ENCODE measurements at regions not wholly inside any gene's neighbourhood (a gene's known extent, or its start where the extent isn't known, plus 50 kb on each side); places are given as distances from the start of the nearest gene placed in this dataset.

- no peaks in the 10 kb centered on the region for H3K9me1 ChIP-seq (replicated peaks; ENCODE audit: control insufficient read depth, extremely low read depth, insufficient read depth, low read length)
- BruUV-seq (replicated peaks) = no TSS peak
- no peak overlapping the region for H2AFZ ChIP-seq (ENCODE audit: low read depth, low read length)
These were observed 1155.5 kb upstream of the TENM4 start for GRCh38 chr11:80596291-80596810.

More at GRCh38 chr11:80596291-80596810, 1155.5 kb upstream of the TENM4 start:
- CTCF ChIA-PET = no interaction called here
- H3K36me3 ChIP-seq (ENCODE audit: control insufficient read depth in 2 of 2, extremely low read depth in 1 of 2, insufficient read depth in 2 of 2, low read length in 2 of 2) = no peaks in the 10 kb centered on the region
- dilution Hi-C loops (cut with MboI; ENCODE audit: extremely low pct_ligation_motif_present, low sequenced_read_pairs) (no loop called here), intact Hi-C loops (cut with micrococcal nuclease) (loop anchor here (10.0 kb wide), 2 partner anchors 128 to 162 kb away; no protein-coding TSS in a partner anchor)
- POLR2A ChIA-PET = no interaction called here
- H3K27ac ChIP-seq (ENCODE audit: insufficient read depth, low read depth, low read length) = no peak overlapping the region
- no peaks in the 10 kb centered on the region for H3K27me3 ChIP-seq (ENCODE audit: control insufficient read depth in 2 of 2, insufficient read depth in 2 of 2, low read length in 2 of 2)
- no peaks in the 10 kb centered on the region for H3K79me2 ChIP-seq (ENCODE audit: control insufficient read depth, insufficient read depth, low read length)
- FAIRE-seq (no peak), DNase-seq (ENCODE audit: low read depth, low spot score) (no peak)
- no peak overlapping the region for H3K4me2 ChIP-seq (ENCODE audit: insufficient read depth, low read length)
- H4K20me1 ChIP-seq (replicated peaks; ENCODE audit: control insufficient read depth, extremely low read depth, insufficient read depth, low read length) = no peaks in the 10 kb centered on the region
- no peak overlapping the region for H3K9ac ChIP-seq (replicated peaks; ENCODE audit: extremely low read depth, insufficient read depth, low read length)
- no peak overlapping the region for H3K4me3 ChIP-seq (replicated peaks in 1 of 3; ENCODE audit: insufficient read depth in 1 of 3, low read depth in 1 of 3, low read length in 3 of 3)
- peaks cover 28% of the 10 kb centered on the region for H3K4me1 ChIP-seq (ENCODE audit: control insufficient read depth, extremely low read depth, insufficient read depth, low read length)
- no peaks in the 10 kb centered on the region for H3K9me3 ChIP-seq (replicated peaks; ENCODE audit: control insufficient read depth, insufficient read depth, low read length)
- TF ChIP-seq, protein P1, sequence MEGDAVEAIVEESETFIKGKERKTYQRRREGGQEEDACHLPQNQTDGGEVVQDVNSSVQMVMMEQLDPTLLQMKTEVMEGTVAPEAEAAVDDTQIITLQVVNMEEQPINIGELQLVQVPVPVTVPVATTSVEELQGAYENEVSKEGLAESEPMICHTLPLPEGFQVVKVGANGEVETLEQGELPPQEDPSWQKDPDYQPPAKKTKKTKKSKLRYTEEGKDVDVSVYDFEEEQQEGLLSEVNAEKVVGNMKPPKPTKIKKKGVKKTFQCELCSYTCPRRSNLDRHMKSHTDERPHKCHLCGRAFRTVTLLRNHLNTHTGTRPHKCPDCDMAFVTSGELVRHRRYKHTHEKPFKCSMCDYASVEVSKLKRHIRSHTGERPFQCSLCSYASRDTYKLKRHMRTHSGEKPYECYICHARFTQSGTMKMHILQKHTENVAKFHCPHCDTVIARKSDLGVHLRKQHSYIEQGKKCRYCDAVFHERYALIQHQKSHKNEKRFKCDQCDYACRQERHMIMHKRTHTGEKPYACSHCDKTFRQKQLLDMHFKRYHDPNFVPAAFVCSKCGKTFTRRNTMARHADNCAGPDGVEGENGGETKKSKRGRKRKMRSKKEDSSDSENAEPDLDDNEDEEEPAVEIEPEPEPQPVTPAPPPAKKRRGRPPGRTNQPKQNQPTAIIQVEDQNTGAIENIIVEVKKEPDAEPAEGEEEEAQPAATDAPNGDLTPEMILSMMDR (IDR thresholded peaks at IDR 0.05; ENCODE audit: extremely low read depth in 1 of 2, insufficient read depth in 1 of 2, low read depth in 1 of 2, low read length in 2 of 2) = no peak
- TF ChIP-seq POLR2AphosphoS5 (IDR thresholded peaks at IDR 0.05; ENCODE audit: insufficient read depth, low read depth, low read length) (no peak), FOS (IDR thresholded peaks at IDR 0.05; ENCODE audit: borderline replicate concordance, insufficient read depth, low read length) (no peak), JUN (IDR thresholded peaks at IDR 0.05; ENCODE audit: borderline replicate concordance, insufficient read depth, insufficient read length, low read depth) (no peak), POLR2A (IDR thresholded peaks at IDR 0.05; ENCODE audit: low read depth, low read length) (no peak), EZH2 (IDR thresholded peaks at IDR 0.05; ENCODE audit: borderline replicate concordance, low read depth, low read length, severe bottlenecking) (no peak), GATA2 (IDR thresholded peaks at IDR 0.05; ENCODE audit: insufficient read depth, insufficient read length, low read depth, low read length) (no peak), MYC (IDR thresholded peaks at IDR 0.05; ENCODE audit: low read depth, low read length) (no peak)
- TF ChIP-seq, protein P2, sequence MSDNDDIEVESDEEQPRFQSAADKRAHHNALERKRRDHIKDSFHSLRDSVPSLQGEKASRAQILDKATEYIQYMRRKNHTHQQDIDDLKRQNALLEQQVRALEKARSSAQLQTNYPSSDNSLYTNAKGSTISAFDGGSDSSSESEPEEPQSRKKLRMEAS (IDR thresholded peaks at IDR 0.05; ENCODE audit: insufficient read depth, insufficient read length) = no peak
